ENCODE measurements at regions not wholly inside any gene's neighbourhood (a gene's known extent, or its start where the extent isn't known, plus 50 kb on each side); places are given as distances from the start of the nearest gene placed in this dataset.
"Not testable (repeated sequence)": the region's sequence is repeated elsewhere in the genome, so short reads cannot be mapped to it uniquely, and the experiment has no call there.

GRCh38 chr2:91519914-91520313 is 2828.4 kb downstream of the RPIA start:
- not testable (repeated sequence) for TF ChIP-seq CTCF, POLR2A (IDR thresholded peaks at IDR 0.05)

Data from Peyer's patch (tissue), 4 donors.